COR-L47 (cell line): ENCODE measurements at regions not wholly inside any gene's neighbourhood (a gene's known extent, or its start where the extent isn't known, plus 50 kb on each side); places are given as distances from the start of the nearest gene placed in this dataset.
"Not testable (repeated sequence)": the region's sequence is repeated elsewhere in the genome, so short reads cannot be mapped to it uniquely, and the experiment has no call there.

Experiments used
- DNase-seq: peaks from one replicate; lab custom pipeline; 2025; lab: John Stamatoyannopoulos, UW

DNA sequence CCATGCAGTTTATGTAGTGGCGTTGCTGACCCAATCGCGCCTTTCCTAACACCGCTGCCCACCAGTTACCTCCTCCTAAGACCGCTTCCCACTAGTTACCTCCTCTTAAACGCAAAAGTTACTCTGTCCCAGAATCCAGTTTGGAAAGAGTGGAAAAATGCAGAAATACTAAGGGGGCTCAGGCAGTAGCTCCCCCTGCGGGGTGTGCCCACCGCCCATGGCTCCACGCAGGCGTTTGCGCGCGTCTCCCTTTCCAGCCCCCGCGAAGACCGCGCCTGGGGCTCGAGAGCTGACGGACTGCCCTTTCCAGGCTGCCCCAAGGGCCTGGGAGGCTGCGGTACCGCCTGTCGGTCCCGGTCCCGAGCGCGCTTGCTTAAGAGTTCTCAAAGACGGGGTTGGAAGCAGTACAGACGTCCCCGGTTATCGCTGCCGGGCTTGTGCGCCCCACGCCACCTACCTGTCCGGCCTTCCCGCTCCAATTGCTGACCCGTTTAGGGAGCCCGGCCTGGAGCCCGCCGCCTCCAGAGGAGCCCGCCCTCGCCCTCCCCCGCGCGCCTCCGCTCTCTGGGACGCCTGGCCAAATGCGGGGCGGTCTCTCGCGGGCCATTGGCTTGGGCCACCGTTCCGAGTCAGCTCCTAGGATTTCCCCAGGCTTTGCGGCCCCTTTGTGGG lies 414.1 kb upstream of the ESRRG start:
- no peak for DNase-seq

DNA sequence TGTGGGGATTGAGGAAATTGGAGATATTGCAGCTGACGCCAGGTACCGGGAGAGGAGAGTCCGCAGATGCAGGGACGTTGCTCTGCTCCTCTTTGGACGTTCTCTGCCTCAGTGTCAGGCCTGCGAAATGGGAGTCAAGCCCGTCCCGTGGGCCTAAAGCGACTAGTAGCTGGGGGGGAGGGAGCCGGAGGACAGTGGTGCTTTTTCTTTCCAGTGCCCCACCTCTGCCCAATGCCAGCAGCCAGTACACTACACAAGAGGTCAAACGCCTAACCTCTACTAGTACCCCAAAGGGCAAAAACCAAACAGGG lies 413.6 kb upstream of the ESRRG start:
- no peak for DNase-seq

GRCh38 chr1:217135987-217136894 lies 413.0 kb upstream of the ESRRG start:
- DNase-seq, result no peak

DNA sequence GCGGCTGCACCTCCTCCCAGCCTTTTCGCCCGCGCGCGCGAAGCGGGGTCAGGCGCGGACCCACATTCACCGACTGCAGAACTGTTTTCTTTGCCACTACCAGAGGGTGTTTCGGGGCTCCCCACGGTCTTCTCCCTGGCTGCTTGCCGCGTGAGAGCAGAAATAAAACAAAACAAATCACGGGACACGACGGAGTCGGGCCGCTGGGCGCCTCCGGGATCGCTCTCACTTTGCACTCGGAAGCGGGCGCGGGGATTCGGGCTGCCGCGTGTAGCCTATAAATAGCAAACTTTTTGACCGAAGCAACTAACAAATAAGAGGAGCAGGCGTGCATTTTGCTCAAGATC lies 412.3 kb upstream of the ESRRG start:
- peak; percentile 10 for DNase-seq

DNA sequence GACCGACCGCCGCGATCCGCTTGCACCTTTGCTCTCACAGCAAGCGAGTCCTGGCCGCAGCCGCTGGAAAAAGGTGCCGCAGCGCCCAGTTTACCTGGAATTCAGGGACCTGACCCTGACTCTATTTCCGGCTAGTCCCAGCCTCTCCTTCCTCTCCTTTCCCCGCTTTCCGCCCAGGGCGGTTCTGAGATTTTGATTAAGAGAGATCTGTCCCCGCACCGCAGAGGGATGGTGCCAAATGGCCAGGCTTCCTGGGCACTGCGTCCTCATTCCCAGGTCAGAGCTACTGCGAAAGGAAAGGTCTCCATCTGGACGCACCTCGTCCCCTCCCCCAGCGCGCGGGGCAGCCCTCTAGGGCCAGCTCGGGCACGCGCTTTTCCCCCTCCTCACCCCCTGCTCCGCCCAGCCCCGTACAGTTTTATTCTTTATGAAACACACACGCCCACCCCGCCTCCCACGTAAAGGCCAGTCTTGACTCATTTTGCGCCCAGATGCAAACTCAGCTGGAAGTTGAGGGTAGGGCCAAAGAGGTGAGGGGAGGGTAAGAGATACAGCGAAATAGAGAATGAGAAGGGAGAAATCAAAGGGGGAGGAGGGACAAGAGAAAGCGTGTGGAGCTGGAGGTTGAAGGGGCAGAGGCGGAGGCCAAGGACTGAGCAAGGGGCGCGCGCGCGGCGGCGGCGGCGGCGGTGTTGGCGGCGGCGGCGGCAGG lies 411.8 kb upstream of the ESRRG start:
- DNase-seq, result peak; percentile 20

DNA sequence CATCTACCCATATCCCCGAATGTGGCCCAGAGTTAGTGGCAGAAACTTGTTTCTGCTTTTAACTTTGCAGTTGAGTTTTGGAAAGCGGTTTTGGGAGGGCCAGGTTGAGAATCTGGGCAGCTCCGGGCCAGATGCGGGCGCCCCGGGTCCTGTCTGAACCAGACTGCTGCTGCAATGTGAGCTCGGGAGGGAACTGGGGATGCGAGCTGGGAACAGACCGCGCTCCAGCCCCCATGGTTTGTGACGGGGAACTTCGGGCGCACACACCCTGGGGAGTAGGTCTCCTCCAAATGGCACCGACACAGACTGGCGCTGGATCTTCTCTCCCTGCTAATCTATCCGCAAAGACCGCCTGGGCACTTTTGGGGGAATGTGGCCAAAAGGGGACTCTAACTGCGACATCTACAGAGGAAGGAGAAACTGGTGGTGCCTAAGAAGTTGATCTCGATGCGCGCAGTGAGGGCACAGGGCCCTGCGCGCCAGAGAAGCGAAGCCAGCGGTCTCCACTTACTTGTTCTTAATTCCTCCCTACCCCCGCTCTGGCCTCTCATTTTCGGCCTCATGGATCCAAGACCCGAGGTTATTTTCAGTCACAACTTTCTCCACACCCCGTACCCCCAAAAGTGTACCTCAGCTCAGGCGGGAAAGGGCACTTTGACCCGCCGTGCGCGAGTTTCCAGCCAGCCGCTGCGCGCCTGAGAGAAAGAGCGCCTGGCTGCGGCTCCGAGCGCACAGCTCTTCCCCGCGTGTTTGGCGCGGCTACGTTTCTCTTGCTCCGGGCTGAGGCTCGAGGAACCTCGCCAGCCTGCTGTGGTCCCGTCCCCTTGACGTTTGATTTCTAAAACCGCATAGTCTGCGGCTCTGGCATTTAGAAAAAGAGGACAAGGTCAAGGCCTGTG lies 411.0 kb upstream of the ESRRG start:
- peak; percentile 11 for DNase-seq

- DNase-seq, result no peak
Observed at GRCh38 chr1:217133092-217133491, 409.9 kb upstream of the ESRRG start.

- DNase-seq, result not testable (repeated sequence)
Observed at GRCh38 chr1:217123340-217123739, 400.1 kb upstream of the ESRRG start.

GRCh38 chr1:217117973-217118465 lies 394.8 kb upstream of the ESRRG start:
- no peak for DNase-seq

GRCh38 chr1:217115404-217116380 lies 392.5 kb upstream of the ESRRG start:
- no peak for DNase-seq

DNA sequence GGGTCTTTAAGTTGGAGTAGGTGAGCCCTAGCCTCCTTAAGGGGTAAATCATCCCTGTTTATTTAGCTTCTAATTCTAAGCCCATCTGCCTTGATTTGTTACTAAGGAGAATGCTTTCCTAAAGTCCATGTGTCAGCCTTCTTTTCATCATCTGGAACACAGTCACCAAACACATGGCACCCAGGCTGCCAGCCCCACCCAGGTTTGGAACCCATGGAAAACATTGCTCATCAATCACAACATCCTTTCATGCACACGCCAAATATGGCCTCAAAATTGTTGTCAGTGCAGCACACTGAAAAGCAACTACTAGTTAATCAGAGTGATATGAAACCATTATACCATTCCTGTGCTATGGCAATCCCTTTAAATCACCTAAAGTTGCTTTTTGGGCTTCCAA lies 386.7 kb upstream of the ESRRG start:
- DNase-seq, result no peak

GRCh38 chr1:217106231-217106901 lies 383.1 kb upstream of the ESRRG start:
- no peak for DNase-seq

GRCh38 chr1:217105437-217105836 lies 382.2 kb upstream of the ESRRG start:
- DNase-seq, result peak; percentile 76

DNA sequence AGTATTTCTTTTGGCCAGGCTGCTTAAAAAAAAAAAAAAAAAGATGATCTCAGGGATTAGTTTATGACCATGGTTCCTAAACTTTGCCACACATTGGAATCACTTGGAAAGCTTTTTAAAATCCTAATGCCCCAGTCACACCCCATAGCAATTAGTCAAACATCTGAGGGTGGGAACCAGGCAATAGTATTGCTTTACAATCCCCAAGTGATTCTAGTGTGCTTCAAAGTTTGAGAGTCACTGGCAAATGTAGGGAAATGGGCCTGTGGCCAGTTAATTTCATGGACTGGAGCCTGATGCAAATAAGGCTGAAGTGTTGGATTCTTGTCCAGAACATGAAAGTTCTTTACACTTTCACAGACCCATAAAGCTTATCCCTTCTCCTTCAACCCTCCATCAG lies 374.6 kb upstream of the ESRRG start:
- no peak for DNase-seq

DNA sequence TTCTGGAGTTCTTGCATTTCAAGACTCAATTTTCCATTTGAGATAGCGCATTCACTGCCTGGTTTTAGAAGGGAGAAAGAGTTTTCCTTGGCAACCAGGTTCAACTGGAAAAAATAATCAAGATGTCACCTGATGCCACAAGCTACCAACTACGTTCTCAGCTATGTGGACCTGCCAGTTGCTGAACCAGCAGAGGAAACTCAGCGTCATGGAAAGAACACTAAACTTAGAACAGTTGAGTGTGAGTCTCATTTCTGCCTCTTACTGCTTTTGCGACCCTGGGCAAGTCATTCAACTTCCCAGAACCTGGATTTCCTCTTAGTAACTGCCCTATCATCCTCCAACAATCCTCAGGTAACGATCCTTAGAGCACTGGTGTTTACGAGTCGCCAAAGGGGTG lies 373.0 kb upstream of the ESRRG start:
- no peak for DNase-seq

DNA sequence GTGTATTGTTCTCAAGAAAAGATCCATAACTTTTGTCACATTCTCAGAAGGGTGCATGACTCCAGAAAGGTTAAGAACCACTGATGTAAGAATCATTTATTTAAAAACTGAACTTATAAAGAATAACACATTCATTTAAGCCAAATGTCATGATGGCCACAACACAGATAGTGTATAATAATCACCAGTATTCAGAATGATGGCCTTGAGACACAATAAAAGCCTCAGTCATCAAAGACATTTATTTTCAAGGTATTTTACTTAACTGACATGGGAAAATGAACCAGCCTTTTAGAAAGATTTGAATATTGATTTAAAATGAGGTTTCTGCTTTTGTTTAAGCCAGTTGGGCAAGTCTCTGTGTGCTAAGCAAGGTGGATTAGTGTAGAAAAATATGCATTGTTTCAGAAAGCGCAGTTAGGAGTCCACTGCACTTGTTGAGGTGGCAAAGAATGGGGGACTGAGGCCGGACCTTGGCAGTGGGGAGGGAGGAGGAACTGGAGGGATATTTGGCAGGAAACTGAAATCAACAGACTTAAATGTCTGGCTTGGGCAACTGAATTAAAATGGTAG lies 371.9 kb upstream of the ESRRG start:
- DNase-seq, result no peak

DNA sequence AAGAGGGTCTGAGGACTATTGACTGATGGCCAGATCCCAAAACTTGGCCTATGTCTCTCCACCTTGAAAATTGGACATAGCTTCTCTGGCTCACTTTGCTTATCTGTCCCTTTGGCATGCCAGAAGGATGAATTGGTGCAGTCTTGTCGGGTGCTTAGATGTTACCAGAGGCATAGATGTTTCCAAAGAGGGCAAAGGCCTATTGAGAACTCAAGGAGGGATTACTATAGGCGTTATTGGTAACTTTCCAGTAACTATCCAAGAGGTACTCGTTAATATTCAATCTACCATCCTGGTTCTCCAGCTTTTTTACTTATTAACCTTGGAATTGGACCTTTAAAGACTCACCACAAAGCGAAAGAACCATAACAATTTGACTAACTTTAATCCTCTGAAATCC lies 368.3 kb upstream of the ESRRG start:
- no peak for DNase-seq

- DNase-seq, result peak; percentile 28
Observed at GRCh38 chr1:217090060-217090911, 367.1 kb upstream of the ESRRG start.
